Muscle of leg (tissue), 3 donors: ENCODE measurements at regions not wholly inside any gene's neighbourhood (a gene's known extent, or its start where the extent isn't known, plus 50 kb on each side); places are given as distances from the start of the nearest gene placed in this dataset.

Experiments used
- DNase-seq: peaks from one replicate; pipeline ENCODE4 v3.0.0; 2013
- H3K27ac ChIP-seq: one replicate; pipeline ENCODE4 v1.5.1; 2013; ENCODE audit warnings: mild to moderate bottlenecking, low read length, control low read depth
- H3K27me3 ChIP-seq: one replicate; pipeline ENCODE4 v1.6.1; 2013; ENCODE audit warnings: low read length; ENCODE audit not compliant: control insufficient read depth, insufficient read depth
- H3K36me3 ChIP-seq: one replicate; pipeline ENCODE4 v1.6.1; 2013; ENCODE audit warnings: low read length; ENCODE audit not compliant: control insufficient read depth, insufficient read depth
- H3K4me1 ChIP-seq: one replicate; pipeline ENCODE4 v1.6.1; 2013; ENCODE audit warnings: low read length; ENCODE audit not compliant: control insufficient read depth, insufficient read depth
- H3K4me3 ChIP-seq: one replicate; pipeline ENCODE4 v1.5.1; 2013; ENCODE audit warnings: low read length, control low read depth
- H3K9me3 ChIP-seq: replicated peaks from 2 replicates; pipeline ENCODE4 v1.6.1; 2013; ENCODE audit warnings: low read depth, low read length; ENCODE audit not compliant: control insufficient read depth
- WGBS: methylation state at CpG from one replicate; pipeline ENCODE4 v1.1.5; 2013; ENCODE audit warnings: missing lambda C conversion rate; ENCODE audit not compliant: insufficient coverage; 5-methylcytosine and 5-hydroxymethylcytosine counted together

- Histone ChIP-seq H3K4me3 (no peak overlapping the region), H3K27ac (no peak overlapping the region), H3K36me3 (no peaks in the 10 kb centered on the region), H3K27me3 (peaks cover 6% of the 10 kb centered on the region), H3K4me1 (no peaks in the 10 kb centered on the region), H3K9me3 (no peaks in the 10 kb centered on the region)
- WGBS: 78% methylated on average over 7 of the region's 9 CpGs
- no peak for DNase-seq
Measured at GRCh38 chr19:13556552-13556951, 50.3 kb upstream of the CACNA1A start.
